Embryonic facial prominence (tissue), 1 donor: ENCODE measurements at regions not wholly inside any gene's neighbourhood (a gene's known extent, or its start where the extent isn't known, plus 50 kb on each side); places are given as distances from the start of the nearest gene placed in this dataset.
"Not testable (repeated sequence)": the region's sequence is repeated elsewhere in the genome, so short reads cannot be mapped to it uniquely, and the experiment has no call there.

ENCODE experiments used
- DNase-seq: peaks from one replicate; pipeline ENCODE4 v3.0.0-alpha.2; 2016; ENCODE audit errors: extremely low spot score

GRCh38 chr18:78448106-78448505, 531.5 kb upstream of the SALL3 start:
- DNase-seq = no peak

- no peak for DNase-seq
Measured at GRCh38 chr18:78448591-78448990, 531.0 kb upstream of the SALL3 start.

GRCh38 chr18:78454221-78454620, 525.4 kb upstream of the SALL3 start:
- DNase-seq = no peak

- no peak for DNase-seq
Measured at GRCh38 chr18:78455386-78455785, 524.2 kb upstream of the SALL3 start.

GRCh38 chr18:78457011-78457410, 522.6 kb upstream of the SALL3 start:
- DNase-seq = no peak

- no peak for DNase-seq
Measured at GRCh38 chr18:78457731-78458130, 521.9 kb upstream of the SALL3 start.

GRCh38 chr18:78458356-78458755, 521.3 kb upstream of the SALL3 start:
- DNase-seq = no peak

- no peak for DNase-seq
Measured at GRCh38 chr18:78459668-78460067, 520.0 kb upstream of the SALL3 start.

- DNase-seq = no peak
Measured at GRCh38 chr18:78460558-78460957, 519.1 kb upstream of the SALL3 start.

- no peak for DNase-seq
Measured at GRCh38 chr18:78473563-78473962, 506.1 kb upstream of the SALL3 start.

- no peak for DNase-seq
Measured at GRCh38 chr18:78477840-78478239, 501.8 kb upstream of the SALL3 start.

GRCh38 chr18:78479443-78479842, 500.2 kb upstream of the SALL3 start:
- DNase-seq = no peak

- no peak for DNase-seq
Measured at GRCh38 chr18:78480262-78481054, 499.2 kb upstream of the SALL3 start.

- no peak for DNase-seq
Measured at GRCh38 chr18:78482378-78482777, 497.2 kb upstream of the SALL3 start.

- no peak for DNase-seq
Measured at GRCh38 chr18:78487649-78488048, 492.0 kb upstream of the SALL3 start.

- no peak for DNase-seq
Measured at GRCh38 chr18:78492064-78492812, 487.4 kb upstream of the SALL3 start.

- no peak for DNase-seq
Measured at GRCh38 chr18:78492813-78493371, 486.7 kb upstream of the SALL3 start.

GRCh38 chr18:78493490-78493889, 486.1 kb upstream of the SALL3 start:
- DNase-seq = not testable (repeated sequence)

- no peak for DNase-seq
Measured at GRCh38 chr18:78494204-78495085, 485.2 kb upstream of the SALL3 start.

- DNase-seq = no peak
Measured at GRCh38 chr18:78495550-78495949, 484.1 kb upstream of the SALL3 start.

GRCh38 chr18:78496079-78496478, 483.5 kb upstream of the SALL3 start:
- no peak for DNase-seq

GRCh38 chr18:78497641-78498040, 482.0 kb upstream of the SALL3 start:
- no peak for DNase-seq
